H1 (cell line): ENCODE measurements at regions not wholly inside any gene's neighbourhood (a gene's known extent, or its start where the extent isn't known, plus 50 kb on each side); places are given as distances from the start of the nearest gene placed in this dataset.

Experiments used
- CTCF ChIA-PET: fragments of 300-600 bp; sonication (Branson Sonifier 250); formaldehyde crosslinking; loops from one replicate; lab custom pipeline; 2021; ENCODE audit not compliant: partially characterized antibody; lab: Charles Lee
- POLR2A ChIA-PET: fragments of 300-600 bp; sonication (Branson Sonifier 250); formaldehyde crosslinking; loops from one replicate; lab custom pipeline; 2021; ENCODE audit warnings: inconsistent platforms; ENCODE audit not compliant: partially characterized antibody; lab: Charles Lee
- DNase-seq, 2 experiments: peaks; one replicate each; pipeline versions ENCODE4 v3.0.0 to v3.0.0-alpha.2; 2010 to 2022; ENCODE audit warnings: low spot score in 2 of 2, low read depth in 1 of 2, mixed read lengths in 1 of 2
- FAIRE-seq: peaks from 2 replicates; lab custom pipeline; 2011; peaks lifted over from hg19 to GRCh38; lab: Jason Lieb, UNC
- H2AFZ ChIP-seq: 2 replicates; pipeline ENCODE4 v1.8.1; 2012; ENCODE audit warnings: low read length, inconsistent platforms
- H2AK5ac ChIP-seq: 2 replicates; pipeline ENCODE4 v1.6.1; 2013; ENCODE audit warnings: low read depth, low read length
- H2BK120ac ChIP-seq: replicated peaks from 2 replicates; pipeline ENCODE3; 2013; ENCODE audit warnings: low read depth, low read length, inconsistent platforms
- H2BK12ac ChIP-seq: 2 replicates; pipeline ENCODE4 v1.6.1; 2013; ENCODE audit warnings: low read depth, low read length
- H2BK15ac ChIP-seq: 2 replicates; pipeline ENCODE4 v1.6.1; 2013; ENCODE audit warnings: low read length
- H2BK20ac ChIP-seq: 2 replicates; pipeline ENCODE4 v1.6.1; 2013; ENCODE audit warnings: low read length
- H2BK5ac ChIP-seq: 2 replicates; pipeline ENCODE4 v1.6.1; 2013; ENCODE audit warnings: low read depth, low read length
- H3K14ac ChIP-seq: 2 replicates; pipeline ENCODE4 v1.6.1; 2013; ENCODE audit warnings: inconsistent platforms; ENCODE audit not compliant: insufficient read length
- H3K18ac ChIP-seq: 2 replicates; pipeline ENCODE4 v1.6.1; 2013; ENCODE audit warnings: low read length; ENCODE audit errors: extremely low read depth
- H3K23ac ChIP-seq: 2 replicates; pipeline ENCODE4 v1.6.1; 2013; ENCODE audit warnings: inconsistent platforms; ENCODE audit not compliant: insufficient read length
- H3K23me2 ChIP-seq: 2 replicates; pipeline ENCODE4 v1.6.1; 2013; ENCODE audit warnings: low read depth, low read length
- H3K27ac ChIP-seq: 2 replicates; pipeline ENCODE4 v1.6.1; 2011; ENCODE audit warnings: low read depth, low read length, inconsistent platforms
- H3K27me3 ChIP-seq, 4 experiments: replicated peaks in 1 of 4; 1 replicate in 1 of 4; 2 replicates in 3 of 4; pipeline versions ENCODE4 v1.6.1 to v1.8.1; 2011 to 2013; ENCODE audit warnings: low read length in 3 of 4, mild to moderate bottlenecking in 3 of 4, inconsistent platforms in 2 of 4, mixed read lengths in 2 of 4, moderate library complexity in 1 of 4; ENCODE audit not compliant: control insufficient read depth in 3 of 4, insufficient read depth in 3 of 4; ENCODE audit errors: extremely low read depth in 1 of 4
- H3K36me3 ChIP-seq, 4 experiments: 2 replicates each; pipeline versions ENCODE4 v1.6.1 to v1.8.1; 2011 to 2013; ENCODE audit warnings: mild to moderate bottlenecking in 4 of 4, low read length in 3 of 4, moderate library complexity in 2 of 4, control low read depth in 1 of 4, inconsistent platforms in 1 of 4; ENCODE audit not compliant: insufficient read depth in 4 of 4, control insufficient read depth in 2 of 4
- H3K4ac ChIP-seq: replicated peaks from 2 replicates; pipeline ENCODE3; 2013; ENCODE audit warnings: low read length, low read depth, mixed read lengths, inconsistent platforms; ENCODE audit not compliant: insufficient read length
- H3K4me1 ChIP-seq, 4 experiments: replicated peaks in 1 of 4; 1 replicate in 1 of 4; 2 replicates in 3 of 4; pipeline versions ENCODE4 v1.6.1 to v1.8.1; 2011 to 2013; ENCODE audit warnings: low read length in 3 of 4, inconsistent platforms in 2 of 4, mixed read lengths in 1 of 4; ENCODE audit not compliant: insufficient read depth in 4 of 4, control insufficient read depth in 3 of 4
- H3K4me2 ChIP-seq, 2 experiments: 2 replicates each; pipeline versions ENCODE4 v1.6.1 to v1.8.1; 2011 to 2013; ENCODE audit warnings: low read depth in 2 of 2, low read length in 2 of 2, control low read depth in 1 of 2, inconsistent platforms in 1 of 2, mild to moderate bottlenecking in 1 of 2; ENCODE audit not compliant: insufficient read depth in 1 of 2
- H3K4me3 ChIP-seq, 4 experiments: fragments of 200-600, 300-600 bp in 1 of 4; sonication (generic), shearing (Covaris generic), sonication (Bioruptor Twin) in 1 of 4; 2 replicates each; pipeline versions ENCODE4 v1.5.1 to v1.8.1; 2011 to 2016; ENCODE audit warnings: low read length in 4 of 4, low read depth in 3 of 4, control low read depth in 2 of 4, inconsistent platforms in 2 of 4, mild to moderate bottlenecking in 2 of 4, mixed read lengths in 1 of 4, moderate library complexity in 1 of 4; ENCODE audit not compliant: insufficient read depth in 2 of 4; ENCODE audit errors: extremely low read depth in 1 of 4
- H3K56ac ChIP-seq: replicated peaks from 2 replicates; pipeline ENCODE3; 2013; ENCODE audit warnings: low read depth, mild to moderate bottlenecking, mixed read lengths, low read length, inconsistent platforms; ENCODE audit not compliant: insufficient read length
- H3K79me1 ChIP-seq: 2 replicates; pipeline ENCODE4 v1.6.1; 2013; ENCODE audit warnings: low read depth, low read length, control low read depth
- H3K79me2 ChIP-seq, 2 experiments: 2 replicates each; pipeline versions ENCODE4 v1.6.1 to v1.8.1; 2012 to 2013; ENCODE audit warnings: low read length in 2 of 2, mild to moderate bottlenecking in 2 of 2, inconsistent platforms in 1 of 2; ENCODE audit not compliant: insufficient read depth in 2 of 2, control insufficient read depth in 1 of 2
- H3K9ac ChIP-seq, 4 experiments: replicated peaks in 1 of 4; 1 replicate in 1 of 4; 2 replicates in 3 of 4; pipeline versions ENCODE4 v1.6.1 to v1.8.1; 2011 to 2013; ENCODE audit warnings: low read depth in 3 of 4, low read length in 3 of 4, control low read depth in 2 of 4, mild to moderate bottlenecking in 2 of 4, moderate library complexity in 2 of 4, inconsistent platforms in 1 of 4; ENCODE audit errors: extremely low read depth in 1 of 4
- H3K9me3 ChIP-seq, 2 experiments: 2 replicates each; pipeline versions ENCODE4 v1.6.1 to v1.8.1; 2012 to 2013; ENCODE audit warnings: mild to moderate bottlenecking in 2 of 2, moderate library complexity in 2 of 2, control low read depth in 1 of 2, inconsistent platforms in 1 of 2, low read depth in 1 of 2, low read length in 1 of 2, mixed read lengths in 1 of 2; ENCODE audit not compliant: insufficient read depth in 2 of 2
- H4K20me1 ChIP-seq, 2 experiments: replicated peaks in 1 of 2; 2 replicates each; pipeline versions ENCODE3 to v1.8.1; 2011 to 2013; ENCODE audit warnings: inconsistent platforms in 2 of 2, low read length in 2 of 2, mild to moderate bottlenecking in 1 of 2; ENCODE audit not compliant: insufficient read depth in 2 of 2, control insufficient read depth in 1 of 2
- H4K5ac ChIP-seq: 2 replicates; pipeline ENCODE4 v1.6.1; 2013; ENCODE audit warnings: low read length, low read depth, mixed read lengths, inconsistent platforms; ENCODE audit not compliant: insufficient read length
- H4K8ac ChIP-seq: 2 replicates; pipeline ENCODE4 v1.8.0; 2013; ENCODE audit warnings: mild to moderate bottlenecking, moderate library complexity, low read length, inconsistent platforms; ENCODE audit not compliant: insufficient read depth; ENCODE audit errors: extremely low read depth
- H4K91ac ChIP-seq: replicated peaks from 2 replicates; pipeline ENCODE3; 2013; ENCODE audit warnings: low read length, mixed read lengths, inconsistent platforms; ENCODE audit not compliant: insufficient read length
- CTBP2 ChIP-seq: IDR thresholded peaks from 2 replicates; pipeline ENCODE4 v1.7.0; 2011; ENCODE audit warnings: borderline replicate concordance, mild to moderate bottlenecking, moderate library complexity, mixed read lengths, low read length; ENCODE audit not compliant: insufficient read depth, insufficient read length
- USF2 ChIP-seq: IDR thresholded peaks from 2 replicates; pipeline ENCODE4 v1.6.1; 2011; ENCODE audit warnings: low read length, improper control_type of control experiment
- WGBS, 2 experiments: shearing (Covaris generic) in 1 of 2; methylation state at CpG; one replicate each; pipeline versions ENCODE4 v1.1.6 to v1.1.7; 2013 to 2015; ENCODE audit warnings: low lambda C conversion rate in 2 of 2, mixed read lengths in 2 of 2, inconsistent platforms in 1 of 2, low coverage in 1 of 2, missing lambda C conversion rate in 1 of 2; ENCODE audit not compliant: insufficient replicate concordance in 2 of 2, insufficient coverage in 1 of 2, insufficient read length in 1 of 2; ENCODE audit errors: extremely low coverage in 1 of 2, missing lambda C conversion rate in 1 of 2; 5-methylcytosine and 5-hydroxymethylcytosine counted together

GRCh38 chr13:107251341-107251740 lies 683.4 kb upstream of the ARGLU1 start:
- ChIA-PET CTCF (interaction anchor here (1.2 kb wide), 1 partner anchor 47 kb away, joined by 3 read pairs; no protein-coding TSS in a partner anchor), POLR2A (no interaction called here)
- no peaks in the 10 kb centered on the region for H4K20me1 ChIP-seq
- H2BK20ac ChIP-seq: no peak overlapping the region
- H3K4me1 ChIP-seq: peaks cover 0 to 5% (median 1%) of the 10 kb centered on the region in 4 experiments; a peak in 2 of 7 replicates
- no peak overlapping the region for H3K4me3 ChIP-seq
- H2BK15ac ChIP-seq: no peak overlapping the region
- H3K27ac ChIP-seq: no peak overlapping the region
- no peaks in the 10 kb centered on the region for H3K36me3 ChIP-seq
- no peak overlapping the region for H3K4ac ChIP-seq
- H2BK12ac ChIP-seq: no peak overlapping the region
- no peak overlapping the region for H2AFZ ChIP-seq
- WGBS, 2 experiments: 89% methylated on average over 4 of the region's 4 CpGs; no CpG with 5 or more reads in 1 of the 2 experiments
- H3K14ac ChIP-seq: no peak overlapping the region
- H4K8ac ChIP-seq: no peak overlapping the region
- H2AK5ac ChIP-seq: no peak overlapping the region
- H3K23me2 ChIP-seq: no peaks in the 10 kb centered on the region
- H2BK5ac ChIP-seq: no peak overlapping the region
- H3K9me3 ChIP-seq: no peaks in the 10 kb centered on the region; a peak in 1 of 4 replicates
- no peak overlapping the region for H3K4me2 ChIP-seq
- TF ChIP-seq CTBP2: no peak
- TF ChIP-seq USF2: no peak
- no peaks in the 10 kb centered on the region for H3K79me1 ChIP-seq
- FAIRE-seq (no peak), DNase-seq (no peak)
- H4K91ac ChIP-seq: no peak overlapping the region
- H2BK120ac ChIP-seq: no peak overlapping the region
- H3K79me2 ChIP-seq: no peaks in the 10 kb centered on the region
- H3K23ac ChIP-seq: no peak overlapping the region
- H3K56ac ChIP-seq: no peak overlapping the region
- no peak overlapping the region for H3K18ac ChIP-seq
- no peaks in the 10 kb centered on the region for H3K27me3 ChIP-seq
- H3K9ac ChIP-seq: no peak overlapping the region
- H4K5ac ChIP-seq: no peak overlapping the region
